H7 (cell line): ENCODE measurements at regions not wholly inside any gene's neighbourhood (a gene's known extent, or its start where the extent isn't known, plus 50 kb on each side); places are given as distances from the start of the nearest gene placed in this dataset.

Experiments used
- DNase-seq: peaks from one replicate; pipeline ENCODE4 v3.0.0; 2012
- H3K27me3 ChIP-seq: 2 replicates; pipeline ENCODE4 v1.6.0; 2011; ENCODE audit warnings: mild to moderate bottlenecking, low read length; ENCODE audit not compliant: control insufficient read depth, insufficient read depth
- H3K36me3 ChIP-seq: replicated peaks from 2 replicates; pipeline ENCODE4 v1.5.1; 2011; ENCODE audit warnings: low read length; ENCODE audit not compliant: control insufficient read depth, insufficient read depth
- H3K4me3 ChIP-seq: 2 replicates; pipeline ENCODE4 v1.5.1; 2011; ENCODE audit warnings: low read depth, mild to moderate bottlenecking, control low read depth, low read length, moderate library complexity; ENCODE audit not compliant: insufficient read depth

- Histone ChIP-seq H3K27me3 (no peaks in the 10 kb centered on the region), H3K4me3 (no peak overlapping the region), H3K36me3 (no peaks in the 10 kb centered on the region)
- DNase-seq: no peak
These were observed 93.0 kb upstream of the PAPPA start for GRCh38 chr9:116060631-116061030.

- no peak for DNase-seq
- Histone ChIP-seq H3K36me3 (no peaks in the 10 kb centered on the region), H3K27me3 (no peaks in the 10 kb centered on the region), H3K4me3 (no peak overlapping the region)
These were observed 91.9 kb upstream of the PAPPA start for GRCh38 chr9:116061546-116062205.

- no peak for DNase-seq
These were observed 91.4 kb upstream of the PAPPA start for GRCh38 chr9:116062206-116062550.

GRCh38 chr9:116064970-116065369 lies 88.6 kb upstream of the PAPPA start:
- Histone ChIP-seq H3K4me3 (no peak overlapping the region), H3K36me3 (no peaks in the 10 kb centered on the region), H3K27me3 (no peaks in the 10 kb centered on the region)
- DNase-seq: no peak

More at GRCh38 chr9:116062206-116062550, 91.4 kb upstream of the PAPPA start:
- Histone ChIP-seq H3K36me3 (no peaks in the 10 kb centered on the region), H3K27me3 (no peaks in the 10 kb centered on the region), H3K4me3 (no peak overlapping the region)

- H3K27me3 ChIP-seq: no peaks in the 10 kb centered on the region
- no peak overlapping the region for H3K4me3 ChIP-seq
- no peaks in the 10 kb centered on the region for H3K36me3 ChIP-seq
- no peak for DNase-seq
These were observed 87.4 kb upstream of the PAPPA start for GRCh38 chr9:116066221-116066620.

- DNase-seq: no peak
- no peak overlapping the region for H3K4me3 ChIP-seq
These were observed 86.0 kb upstream of the PAPPA start for GRCh38 chr9:116067566-116067965.

GRCh38 chr9:116070256-116070914 lies 83.2 kb upstream of the PAPPA start:
- DNase-seq: no peak
- Histone ChIP-seq H3K27me3 (no peaks in the 10 kb centered on the region), H3K4me3 (no peak overlapping the region), H3K36me3 (no peaks in the 10 kb centered on the region)

More at GRCh38 chr9:116067566-116067965, 86.0 kb upstream of the PAPPA start:
- no peaks in the 10 kb centered on the region for H3K27me3 ChIP-seq
- no peaks in the 10 kb centered on the region for H3K36me3 ChIP-seq

- DNase-seq: no peak
- H3K4me3 ChIP-seq: no peak overlapping the region
- H3K36me3 ChIP-seq: no peaks in the 10 kb centered on the region
- H3K27me3 ChIP-seq: no peaks in the 10 kb centered on the region
These were observed 81.5 kb upstream of the PAPPA start for GRCh38 chr9:116072046-116072445.

- no peak for DNase-seq
- Histone ChIP-seq H3K4me3 (no peak overlapping the region), H3K36me3 (no peaks in the 10 kb centered on the region), H3K27me3 (no peaks in the 10 kb centered on the region)
These were observed 79.8 kb upstream of the PAPPA start for GRCh38 chr9:116073826-116074225.

- Histone ChIP-seq H3K4me3 (no peak overlapping the region), H3K36me3 (no peaks in the 10 kb centered on the region), H3K27me3 (no peaks in the 10 kb centered on the region)
- DNase-seq: no peak
These were observed 78.9 kb upstream of the PAPPA start for GRCh38 chr9:116074658-116075057.

- no peak for DNase-seq
- Histone ChIP-seq H3K36me3 (no peaks in the 10 kb centered on the region), H3K27me3 (no peaks in the 10 kb centered on the region), H3K4me3 (no peak overlapping the region)
These were observed 78.4 kb upstream of the PAPPA start for GRCh38 chr9:116075191-116075590.

- H3K36me3 ChIP-seq: no peaks in the 10 kb centered on the region
- H3K27me3 ChIP-seq: no peaks in the 10 kb centered on the region
- no peak for DNase-seq
- H3K4me3 ChIP-seq: no peak overlapping the region
These were observed 75.0 kb upstream of the PAPPA start for GRCh38 chr9:116078640-116079039.

- H3K27me3 ChIP-seq: no peaks in the 10 kb centered on the region
- no peaks in the 10 kb centered on the region for H3K36me3 ChIP-seq
- DNase-seq: no peak
- no peak overlapping the region for H3K4me3 ChIP-seq
These were observed 73.0 kb upstream of the PAPPA start for GRCh38 chr9:116080561-116080960.

- Histone ChIP-seq H3K4me3 (no peak overlapping the region), H3K27me3 (no peaks in the 10 kb centered on the region), H3K36me3 (no peaks in the 10 kb centered on the region)
- no peak for DNase-seq
These were observed 72.0 kb upstream of the PAPPA start for GRCh38 chr9:116081435-116082115.

GRCh38 chr9:116083837-116084236 lies 69.8 kb upstream of the PAPPA start:
- Histone ChIP-seq H3K4me3 (no peak overlapping the region), H3K36me3 (no peaks in the 10 kb centered on the region), H3K27me3 (no peaks in the 10 kb centered on the region)
- DNase-seq: no peak
